ENCODE measurements at regions not wholly inside any gene's neighbourhood (a gene's known extent, or its start where the extent isn't known, plus 50 kb on each side); places are given as distances from the start of the nearest gene placed in this dataset.

DNA sequence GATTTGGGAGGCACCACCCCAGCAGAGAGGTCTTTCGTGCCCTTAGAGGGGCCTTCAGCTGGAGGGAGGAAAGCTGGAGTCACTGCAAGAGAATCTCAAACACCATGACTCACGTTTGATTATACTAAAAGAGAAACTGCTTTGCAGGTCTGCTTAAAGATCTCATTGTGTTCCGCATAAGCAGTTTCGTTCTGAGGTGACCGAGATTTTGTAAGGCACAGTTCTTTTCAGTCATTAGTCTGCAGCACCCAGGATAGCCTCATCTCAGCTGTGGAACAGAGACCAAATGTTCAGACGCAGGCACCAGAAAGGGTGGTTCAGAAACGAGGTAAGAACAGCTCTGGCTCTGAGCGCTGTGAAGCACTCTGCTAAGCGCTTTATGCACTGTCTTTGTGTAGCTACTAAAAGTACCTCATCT is 71.2 kb upstream of the GTF3A start (continued):
- TF ChIP-seq, protein P1, sequence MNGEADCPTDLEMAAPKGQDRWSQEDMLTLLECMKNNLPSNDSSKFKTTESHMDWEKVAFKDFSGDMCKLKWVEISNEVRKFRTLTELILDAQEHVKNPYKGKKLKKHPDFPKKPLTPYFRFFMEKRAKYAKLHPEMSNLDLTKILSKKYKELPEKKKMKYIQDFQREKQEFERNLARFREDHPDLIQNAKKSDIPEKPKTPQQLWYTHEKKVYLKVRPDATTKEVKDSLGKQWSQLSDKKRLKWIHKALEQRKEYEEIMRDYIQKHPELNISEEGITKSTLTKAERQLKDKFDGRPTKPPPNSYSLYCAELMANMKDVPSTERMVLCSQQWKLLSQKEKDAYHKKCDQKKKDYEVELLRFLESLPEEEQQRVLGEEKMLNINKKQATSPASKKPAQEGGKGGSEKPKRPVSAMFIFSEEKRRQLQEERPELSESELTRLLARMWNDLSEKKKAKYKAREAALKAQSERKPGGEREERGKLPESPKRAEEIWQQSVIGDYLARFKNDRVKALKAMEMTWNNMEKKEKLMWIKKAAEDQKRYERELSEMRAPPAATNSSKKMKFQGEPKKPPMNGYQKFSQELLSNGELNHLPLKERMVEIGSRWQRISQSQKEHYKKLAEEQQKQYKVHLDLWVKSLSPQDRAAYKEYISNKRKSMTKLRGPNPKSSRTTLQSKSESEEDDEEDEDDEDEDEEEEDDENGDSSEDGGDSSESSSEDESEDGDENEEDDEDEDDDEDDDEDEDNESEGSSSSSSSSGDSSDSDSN (CRISPR knock-in tag; IDR thresholded peaks at IDR 0.05): no peak
- TF ChIP-seq FOSL2 (CRISPR knock-in tag; IDR thresholded peaks at IDR 0.05): peak; percentile 45; the same call in 1 of the 2 replicates
- TF ChIP-seq ZNF780A (CRISPR knock-in tag; IDR thresholded peaks at IDR 0.05): no peak
- TF ChIP-seq, protein P2, sequence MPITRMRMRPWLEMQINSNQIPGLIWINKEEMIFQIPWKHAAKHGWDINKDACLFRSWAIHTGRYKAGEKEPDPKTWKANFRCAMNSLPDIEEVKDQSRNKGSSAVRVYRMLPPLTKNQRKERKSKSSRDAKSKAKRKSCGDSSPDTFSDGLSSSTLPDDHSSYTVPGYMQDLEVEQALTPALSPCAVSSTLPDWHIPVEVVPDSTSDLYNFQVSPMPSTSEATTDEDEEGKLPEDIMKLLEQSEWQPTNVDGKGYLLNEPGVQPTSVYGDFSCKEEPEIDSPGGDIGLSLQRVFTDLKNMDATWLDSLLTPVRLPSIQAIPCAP (CRISPR knock-in tag; IDR thresholded peaks at IDR 0.05; ENCODE audit: low read depth): no peak
- TF ChIP-seq SOX13 (IDR thresholded peaks at IDR 0.05): no peak
- TF ChIP-seq SOX13 (CRISPR knock-in tag; conservative IDR thresholded peaks at IDR 0.05 in 1 of 2, IDR thresholded peaks at IDR 0.05 in 1 of 2): no peak
- no peak for TF ChIP-seq MAFG (CRISPR knock-in tag; IDR thresholded peaks at IDR 0.05)
- no peak for TF ChIP-seq ZFP62 (CRISPR knock-in tag; IDR thresholded peaks at IDR 0.05)
- TF ChIP-seq ZNF430 (CRISPR knock-in tag; IDR thresholded peaks at IDR 0.05): no peak
- TF ChIP-seq, protein P3, sequence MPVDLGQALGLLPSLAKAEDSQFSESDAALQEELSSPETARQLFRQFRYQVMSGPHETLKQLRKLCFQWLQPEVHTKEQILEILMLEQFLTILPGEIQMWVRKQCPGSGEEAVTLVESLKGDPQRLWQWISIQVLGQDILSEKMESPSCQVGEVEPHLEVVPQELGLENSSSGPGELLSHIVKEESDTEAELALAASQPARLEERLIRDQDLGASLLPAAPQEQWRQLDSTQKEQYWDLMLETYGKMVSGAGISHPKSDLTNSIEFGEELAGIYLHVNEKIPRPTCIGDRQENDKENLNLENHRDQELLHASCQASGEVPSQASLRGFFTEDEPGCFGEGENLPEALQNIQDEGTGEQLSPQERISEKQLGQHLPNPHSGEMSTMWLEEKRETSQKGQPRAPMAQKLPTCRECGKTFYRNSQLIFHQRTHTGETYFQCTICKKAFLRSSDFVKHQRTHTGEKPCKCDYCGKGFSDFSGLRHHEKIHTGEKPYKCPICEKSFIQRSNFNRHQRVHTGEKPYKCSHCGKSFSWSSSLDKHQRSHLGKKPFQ (CRISPR knock-in tag; IDR thresholded peaks at IDR 0.05; ENCODE audit: insufficient replicate concordance): no peak
- peak; percentile 60 for TF ChIP-seq ZMYM3 (CRISPR knock-in tag; IDR thresholded peaks at IDR 0.05)
